ENCODE measurements at regions not wholly inside any gene's neighbourhood (a gene's known extent, or its start where the extent isn't known, plus 50 kb on each side); places are given as distances from the start of the nearest gene placed in this dataset.

- no peak for DNase-seq (ENCODE audit: low spot score)
- no peak for TF ChIP-seq CTCF (IDR thresholded peaks at IDR 0.05; ENCODE audit: borderline replicate concordance, control extremely low read depth, extremely low read depth, insufficient read depth, missing control alignments)
- in situ Hi-C loops (cut with MboI; ENCODE audit: low sequenced_read_pairs, unreplicated experiment): no loop called here
Observed at GRCh38 chr14:51321036-51321435, 81.0 kb downstream of the TMX1 start.

- in situ Hi-C loops (cut with MboI; ENCODE audit: low sequenced_read_pairs, unreplicated experiment): no loop called here
- DNase-seq (ENCODE audit: low spot score): no peak
- no peak for TF ChIP-seq CTCF (IDR thresholded peaks at IDR 0.05; ENCODE audit: borderline replicate concordance, control extremely low read depth, extremely low read depth, insufficient read depth, missing control alignments)
Observed at GRCh38 chr14:51323492-51323891, 83.4 kb downstream of the TMX1 start.

GRCh38 chr14:51327376-51327775, 87.3 kb downstream of the TMX1 start:
- TF ChIP-seq CTCF (IDR thresholded peaks at IDR 0.05; ENCODE audit: borderline replicate concordance, control extremely low read depth, extremely low read depth, insufficient read depth, missing control alignments): no peak
- no peak for DNase-seq (ENCODE audit: low spot score)
- in situ Hi-C loops (cut with MboI; ENCODE audit: low sequenced_read_pairs, unreplicated experiment): no loop called here

- TF ChIP-seq CTCF (IDR thresholded peaks at IDR 0.05; ENCODE audit: borderline replicate concordance, control extremely low read depth, extremely low read depth, insufficient read depth, missing control alignments): no peak
- no peak for DNase-seq (ENCODE audit: low spot score)
- in situ Hi-C loops (cut with MboI; ENCODE audit: low sequenced_read_pairs, unreplicated experiment): no loop called here
Observed at GRCh38 chr14:51328064-51328771, 88.2 kb downstream of the TMX1 start.

- in situ Hi-C loops (cut with MboI; ENCODE audit: low sequenced_read_pairs, unreplicated experiment): no loop called here
- no peak for TF ChIP-seq CTCF (IDR thresholded peaks at IDR 0.05; ENCODE audit: borderline replicate concordance, control extremely low read depth, extremely low read depth, insufficient read depth, missing control alignments)
Observed at GRCh38 chr14:51328772-51329353, 88.8 kb downstream of the TMX1 start.

GRCh38 chr14:51331486-51332367, 91.7 kb downstream of the TMX1 start:
- no peak for DNase-seq (ENCODE audit: low spot score)
- in situ Hi-C loops (cut with MboI; ENCODE audit: low sequenced_read_pairs, unreplicated experiment): no loop called here
- TF ChIP-seq CTCF (IDR thresholded peaks at IDR 0.05; ENCODE audit: borderline replicate concordance, control extremely low read depth, extremely low read depth, insufficient read depth, missing control alignments): no peak

More at GRCh38 chr14:51328772-51329353, 88.8 kb downstream of the TMX1 start:
- no peak for DNase-seq (ENCODE audit: low spot score)

All from GM13976 (cell line).